NCI-H1105 (cell line): ENCODE measurements at regions not wholly inside any gene's neighbourhood (a gene's known extent, or its start where the extent isn't known, plus 50 kb on each side); places are given as distances from the start of the nearest gene placed in this dataset.
A peak's percentile ranks its signal among the peaks of the same experiment; 100 is the strongest.

Experiments
- DNase-seq: peaks from one replicate; lab custom pipeline; 2025; lab: John Stamatoyannopoulos, UW

DNA sequence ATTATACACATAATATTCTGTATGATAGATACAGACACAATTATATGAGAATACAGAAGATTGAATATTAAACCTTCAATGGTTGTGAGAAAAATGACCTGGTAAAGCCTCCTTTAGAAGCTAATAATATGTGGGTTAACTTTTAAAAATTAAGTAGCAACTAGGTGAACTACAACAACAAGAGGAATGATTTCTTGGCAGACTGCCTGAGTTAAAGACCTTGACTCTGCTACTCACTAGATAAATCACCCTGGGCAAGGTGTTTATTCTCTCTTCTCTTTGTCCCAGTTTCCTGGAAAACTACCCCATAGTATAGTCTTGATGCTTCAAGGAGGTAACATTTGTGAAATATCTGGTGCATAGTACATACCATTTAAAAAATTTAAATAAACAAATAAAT is 519.6 kb upstream of the TENM4 start:
- no peak for DNase-seq

- DNase-seq, result no peak
These were observed 518.5 kb upstream of the TENM4 start for GRCh38 chr11:79959318-79959717.

DNA sequence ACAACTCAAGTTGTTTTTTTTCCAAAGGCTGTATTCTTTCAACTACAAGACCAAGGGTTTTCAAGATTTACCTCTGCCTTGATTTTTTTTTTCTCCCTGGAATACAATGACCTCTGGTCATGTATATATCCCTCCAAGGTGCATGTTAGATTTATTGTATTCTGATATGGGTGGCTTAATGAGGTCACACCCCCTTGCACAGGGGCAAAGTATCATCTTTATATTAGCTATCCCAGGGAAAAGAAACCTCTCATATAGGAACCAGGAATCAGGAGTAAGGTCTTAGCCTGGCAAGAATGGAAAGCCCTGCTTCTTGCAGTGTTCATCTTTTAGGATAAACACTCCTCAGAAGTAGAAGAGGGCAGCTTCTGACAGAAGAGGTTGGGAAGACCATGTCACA is 516.9 kb upstream of the TENM4 start:
- DNase-seq, result no peak

- peak; percentile 40 for DNase-seq
These were observed 515.2 kb upstream of the TENM4 start for GRCh38 chr11:79956061-79956460.

DNA sequence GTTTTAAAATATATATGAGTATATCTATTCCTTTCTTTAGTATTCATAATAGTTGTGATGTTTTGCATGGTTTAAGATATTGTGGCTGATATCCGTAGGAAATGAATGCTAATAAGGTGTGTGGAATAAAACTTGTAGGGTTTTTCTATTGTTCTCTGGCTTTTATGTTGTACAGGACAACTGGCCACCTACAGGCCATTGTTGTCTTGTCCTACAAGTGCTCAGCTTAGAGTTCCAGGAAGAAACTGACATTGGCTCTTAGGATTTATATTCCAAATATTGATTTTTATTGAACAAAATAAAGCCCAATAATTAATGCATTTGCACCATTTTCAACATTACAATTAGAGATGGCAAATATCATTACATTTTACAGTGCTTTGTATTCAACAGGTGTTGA is 512.8 kb upstream of the TENM4 start:
- no peak for DNase-seq

- no peak for DNase-seq
These were observed 509.9 kb upstream of the TENM4 start for GRCh38 chr11:79950741-79951140.

GRCh38 chr11:79950172-79950571 is 509.3 kb upstream of the TENM4 start:
- DNase-seq, result no peak

DNA sequence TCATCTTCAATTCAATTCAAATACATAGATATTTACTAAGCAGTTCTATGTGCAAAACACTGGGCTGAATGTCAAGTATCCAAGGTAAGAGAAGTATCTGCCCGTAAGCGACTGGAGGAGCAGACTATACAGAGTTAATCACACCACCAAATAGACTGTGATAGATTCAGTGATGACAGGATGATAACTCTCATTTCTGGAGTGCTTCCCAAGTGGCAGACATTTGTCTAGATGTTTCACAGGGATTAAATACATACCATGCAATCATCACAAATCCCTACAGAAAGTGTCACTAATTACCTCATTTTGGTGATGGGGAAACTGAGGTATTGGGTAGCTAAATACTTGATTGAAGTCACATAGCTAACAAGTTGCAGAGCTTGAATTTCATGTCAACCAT is 508.7 kb upstream of the TENM4 start:
- DNase-seq, result no peak

DNA sequence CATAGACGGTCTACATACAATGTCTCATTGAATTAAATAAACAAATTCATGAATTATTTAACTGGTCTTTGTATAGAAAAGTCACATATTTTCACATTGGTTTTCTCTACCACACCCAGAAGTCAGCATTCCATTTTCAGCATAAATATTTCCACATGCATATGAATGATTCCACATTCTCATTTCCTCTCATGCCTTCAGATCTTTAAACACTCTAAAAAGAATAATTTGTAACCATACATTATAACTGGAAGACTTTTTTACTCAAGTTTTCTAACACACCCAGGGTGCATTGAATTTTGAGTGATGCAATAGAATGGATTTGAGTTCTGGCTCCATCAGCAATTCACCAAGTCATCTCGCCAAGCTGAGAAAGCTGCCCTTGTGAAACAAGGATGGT is 501.8 kb upstream of the TENM4 start:
- DNase-seq, result no peak

DNA sequence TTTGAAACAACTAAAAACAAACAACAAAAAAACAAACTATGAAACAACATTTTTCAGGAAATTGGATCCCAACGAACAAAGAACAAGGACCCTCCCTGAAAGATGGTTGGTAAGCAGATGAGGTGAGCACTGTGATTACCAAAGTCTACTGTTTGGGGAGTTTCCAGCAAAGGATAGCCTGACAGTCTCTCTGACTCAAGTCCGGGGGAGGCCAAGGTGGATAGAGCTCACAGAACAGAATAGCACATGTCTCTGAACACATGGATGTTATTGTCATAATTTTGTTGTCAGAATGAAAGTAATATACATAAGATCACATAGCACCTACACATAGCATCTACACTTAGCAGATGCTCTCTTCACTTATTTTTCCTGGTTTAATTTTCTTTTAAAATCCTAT is 501.3 kb upstream of the TENM4 start:
- no peak for DNase-seq

GRCh38 chr11:79940974-79941735 is 500.3 kb upstream of the TENM4 start:
- no peak for DNase-seq

DNA sequence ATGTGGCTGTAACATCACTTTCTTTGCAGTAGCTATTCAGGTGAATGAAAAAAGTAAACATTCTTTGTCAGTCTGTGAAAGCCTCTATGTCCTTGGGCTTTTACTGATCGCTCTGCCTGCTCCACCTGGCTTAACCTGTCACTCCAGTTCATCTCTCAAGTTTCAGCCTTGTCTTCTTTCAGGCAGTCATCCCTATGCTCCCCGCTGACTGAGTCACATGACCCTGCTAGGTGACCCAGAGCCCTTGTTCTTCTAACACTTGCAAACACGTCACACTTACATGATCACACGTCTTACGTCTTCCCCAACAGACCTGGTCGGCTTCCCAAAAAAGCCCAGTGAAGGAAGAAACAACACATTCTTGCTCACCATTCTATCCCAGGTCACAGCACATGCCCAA is 499.3 kb upstream of the TENM4 start:
- DNase-seq, result no peak

GRCh38 chr11:79939111-79939510 is 498.3 kb upstream of the TENM4 start:
- no peak for DNase-seq

DNA sequence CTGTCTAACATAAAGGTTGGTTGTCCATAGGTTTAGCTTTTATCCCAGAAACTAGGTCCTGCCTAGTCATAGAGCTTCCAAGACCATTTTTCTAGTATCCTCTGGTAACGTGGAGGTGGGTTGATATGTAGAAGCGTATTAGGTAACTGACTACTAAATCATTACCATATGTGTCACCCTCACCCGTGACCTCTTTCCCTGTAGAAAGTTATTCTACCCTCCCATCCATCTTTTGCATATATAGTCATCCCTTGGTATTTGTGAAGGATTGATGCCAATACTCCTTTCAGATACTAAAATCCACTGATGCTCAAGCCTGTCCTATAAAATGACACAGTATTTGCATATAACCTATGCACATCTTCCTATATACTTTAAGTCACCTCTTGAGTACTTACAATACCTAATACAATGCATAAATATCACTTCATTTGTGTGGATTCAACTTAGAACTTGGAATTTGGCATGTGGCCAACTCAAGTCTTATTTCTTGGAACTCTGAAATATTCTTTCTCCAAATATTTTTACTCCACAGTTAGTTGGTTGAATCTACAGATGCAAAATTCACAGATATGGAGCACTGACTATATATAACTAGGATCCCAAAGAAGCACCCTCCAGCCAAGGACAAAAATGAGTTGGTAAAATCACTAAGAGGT is 497.0 kb upstream of the TENM4 start:
- DNase-seq, result no peak

- DNase-seq, result no peak
These were observed 491.8 kb upstream of the TENM4 start for GRCh38 chr11:79932612-79933011.

GRCh38 chr11:79931692-79932091 is 490.9 kb upstream of the TENM4 start:
- no peak for DNase-seq

DNA sequence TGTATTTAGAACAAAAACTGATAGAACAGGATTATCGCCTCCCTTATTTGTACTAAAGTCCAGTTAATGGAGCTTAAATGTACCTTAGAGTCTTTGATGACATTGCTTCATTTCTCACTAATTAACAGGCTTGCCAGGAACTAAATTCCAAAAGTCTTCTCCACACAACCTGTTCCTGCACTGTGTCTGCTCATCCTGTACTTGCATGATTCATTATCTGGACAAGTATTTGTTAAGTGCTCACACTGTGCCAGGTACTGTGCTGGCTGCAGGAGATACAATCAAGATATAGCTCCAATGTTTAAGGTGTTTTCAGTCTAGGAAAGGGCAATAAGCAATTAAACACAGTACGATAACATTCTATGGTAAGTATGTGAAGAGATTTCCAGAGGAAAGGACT is 485.9 kb upstream of the TENM4 start:
- no peak for DNase-seq

DNA sequence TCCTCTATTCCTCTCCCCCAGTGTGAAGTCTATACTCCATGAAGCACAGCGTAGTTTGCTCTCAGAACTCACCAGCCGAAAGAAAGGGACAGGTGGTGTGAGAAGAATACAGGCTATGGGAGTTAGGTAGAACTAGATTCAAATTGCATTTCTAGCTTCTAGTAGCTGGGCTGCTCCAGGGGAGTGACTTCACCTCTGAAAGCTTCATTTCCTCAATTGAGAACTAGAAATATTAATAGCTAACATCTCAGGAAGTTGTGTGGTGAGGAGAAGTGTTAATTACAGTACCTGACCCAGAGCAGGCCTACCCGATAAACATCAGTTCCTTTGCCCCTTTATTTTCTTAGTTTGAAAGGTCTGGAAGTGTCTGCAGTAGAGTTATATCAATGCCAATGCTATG is 484.7 kb upstream of the TENM4 start:
- no peak for DNase-seq

DNA sequence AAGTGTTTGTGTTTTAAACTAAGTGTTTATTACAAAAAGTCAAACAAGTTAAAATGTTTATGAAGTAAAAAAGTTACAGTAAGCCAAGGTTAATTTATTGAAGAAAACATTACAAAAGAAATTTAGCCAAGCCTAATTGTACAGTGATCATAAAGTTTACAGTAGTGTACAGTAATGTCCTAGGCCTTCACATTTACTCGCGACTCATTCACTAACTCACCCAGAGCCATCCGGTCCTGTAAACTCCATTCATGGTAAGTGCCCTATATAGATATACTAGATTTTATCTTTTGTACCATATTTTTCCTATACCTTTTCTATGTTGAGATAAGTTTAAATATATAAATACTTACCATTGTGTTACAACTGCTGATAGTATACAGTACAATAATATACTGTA is 481.8 kb upstream of the TENM4 start:
- DNase-seq, result no peak

DNA sequence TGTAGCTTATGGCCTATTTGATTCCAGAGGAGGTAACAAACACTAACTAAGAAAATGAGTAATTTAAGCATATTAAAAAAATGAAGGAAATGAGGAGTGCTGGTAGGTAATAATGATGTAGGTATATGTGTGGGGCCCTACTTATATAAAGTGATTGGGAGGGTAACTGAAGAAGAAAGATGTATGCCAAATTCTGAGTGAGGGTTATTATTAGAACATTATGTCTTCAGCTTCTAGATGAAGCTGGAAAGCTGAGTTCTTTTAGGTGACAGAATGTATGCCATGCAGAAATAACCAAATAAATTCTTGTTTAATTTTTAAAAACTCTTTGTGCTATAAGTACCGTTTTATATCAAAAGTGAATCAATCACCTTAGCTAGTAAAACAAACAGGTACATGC is 479.6 kb upstream of the TENM4 start:
- DNase-seq, result no peak

- no peak for DNase-seq
These were observed 478.5 kb upstream of the TENM4 start for GRCh38 chr11:79919350-79919749.

DNA sequence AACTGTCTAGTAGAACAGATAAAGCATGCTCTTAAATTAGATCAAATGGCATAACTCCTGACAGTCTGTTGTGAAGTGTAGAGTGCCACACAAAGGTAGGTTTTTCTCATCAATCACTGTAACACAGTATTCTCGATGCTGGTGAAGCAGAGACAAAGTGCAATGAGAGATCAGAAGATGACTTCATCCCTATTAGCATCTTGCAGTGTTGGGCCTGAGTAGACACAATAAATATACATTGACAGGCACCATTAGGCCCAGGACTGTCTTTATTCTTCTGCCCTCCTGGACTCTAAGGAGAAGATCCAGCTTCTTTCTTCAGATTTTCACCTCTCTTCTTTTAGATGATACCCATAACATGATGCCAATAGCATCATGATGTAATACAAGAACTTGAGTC is 478.0 kb upstream of the TENM4 start:
- DNase-seq, result no peak

DNA sequence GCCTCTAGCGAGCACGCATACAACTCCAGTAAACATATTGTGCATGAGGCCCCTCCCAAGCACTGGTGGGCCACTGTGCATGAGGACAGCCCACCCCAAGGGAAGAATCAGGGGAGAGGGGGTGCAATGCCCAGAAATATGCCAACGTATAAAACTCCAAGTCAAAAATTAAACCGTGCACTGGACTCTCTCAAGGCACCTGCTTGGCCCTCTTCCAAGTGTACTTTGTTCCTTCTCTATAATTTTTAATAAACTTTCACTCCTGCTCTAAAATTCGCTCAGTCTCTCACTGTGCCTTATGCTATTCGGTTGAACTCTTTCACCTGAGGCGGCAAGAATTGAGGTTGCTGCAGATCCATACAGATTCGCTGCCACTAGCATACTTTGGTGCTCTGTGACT is 465.3 kb upstream of the TENM4 start:
- DNase-seq, result no peak

- no peak for DNase-seq
These were observed 461.7 kb upstream of the TENM4 start for GRCh38 chr11:79902493-79902892.
